ENCODE measurements at regions not wholly inside any gene's neighbourhood (a gene's known extent, or its start where the extent isn't known, plus 50 kb on each side); places are given as distances from the start of the nearest gene placed in this dataset.

DNA sequence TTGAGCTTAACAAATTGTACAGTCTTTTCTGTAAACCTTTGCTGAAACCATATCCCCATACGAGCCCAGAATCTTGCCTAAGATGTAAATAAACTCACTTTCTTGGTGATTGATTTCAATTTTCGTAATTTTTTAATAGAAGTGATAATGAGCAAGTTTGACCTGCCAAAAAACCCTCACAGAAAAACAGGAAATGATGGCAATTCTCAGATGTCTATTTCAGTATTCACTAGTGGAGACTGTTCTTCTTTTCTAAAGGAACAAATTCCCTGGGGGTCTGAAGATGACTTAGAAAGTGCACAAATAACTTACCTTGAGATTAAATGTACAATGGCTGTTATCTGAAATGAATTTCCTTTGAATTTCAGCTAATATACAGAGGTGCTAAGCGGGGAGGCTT is 116.5 kb upstream of the CMC1 start:
- Histone ChIP-seq H3K79me2 (no peaks in the 10 kb centered on the region), H3K27ac (no peak overlapping the region), H3K4me1 (ENCODE audit: insufficient read depth) (peaks cover 5% of the 10 kb centered on the region), H3K9me3 (ENCODE audit: low read depth) (no peaks in the 10 kb centered on the region), H4K20me1 (ENCODE audit: insufficient read depth, poor library complexity, severe bottlenecking) (no peaks in the 10 kb centered on the region), H2AFZ (peak overlapping the region; percentile 3), H3K4me3 (no peak overlapping the region), H3K36me3 (replicated peaks; ENCODE audit: insufficient read depth, low read depth) (no peaks in the 10 kb centered on the region), H3K4me2 (no peak overlapping the region), H3K9me2 (replicated peaks; ENCODE audit: insufficient read depth) (no peaks in the 10 kb centered on the region), H3K27me3 (no peaks in the 10 kb centered on the region)
- DNase-seq (ENCODE audit: low spot score), result no peak
- 79% methylated on average over 3 of the region's 3 CpGs for WGBS (ENCODE audit: low lambda C conversion rate, missing lambda C conversion rate)
- TF ChIP-seq, protein P1, sequence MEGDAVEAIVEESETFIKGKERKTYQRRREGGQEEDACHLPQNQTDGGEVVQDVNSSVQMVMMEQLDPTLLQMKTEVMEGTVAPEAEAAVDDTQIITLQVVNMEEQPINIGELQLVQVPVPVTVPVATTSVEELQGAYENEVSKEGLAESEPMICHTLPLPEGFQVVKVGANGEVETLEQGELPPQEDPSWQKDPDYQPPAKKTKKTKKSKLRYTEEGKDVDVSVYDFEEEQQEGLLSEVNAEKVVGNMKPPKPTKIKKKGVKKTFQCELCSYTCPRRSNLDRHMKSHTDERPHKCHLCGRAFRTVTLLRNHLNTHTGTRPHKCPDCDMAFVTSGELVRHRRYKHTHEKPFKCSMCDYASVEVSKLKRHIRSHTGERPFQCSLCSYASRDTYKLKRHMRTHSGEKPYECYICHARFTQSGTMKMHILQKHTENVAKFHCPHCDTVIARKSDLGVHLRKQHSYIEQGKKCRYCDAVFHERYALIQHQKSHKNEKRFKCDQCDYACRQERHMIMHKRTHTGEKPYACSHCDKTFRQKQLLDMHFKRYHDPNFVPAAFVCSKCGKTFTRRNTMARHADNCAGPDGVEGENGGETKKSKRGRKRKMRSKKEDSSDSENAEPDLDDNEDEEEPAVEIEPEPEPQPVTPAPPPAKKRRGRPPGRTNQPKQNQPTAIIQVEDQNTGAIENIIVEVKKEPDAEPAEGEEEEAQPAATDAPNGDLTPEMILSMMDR (IDR thresholded peaks at IDR 0.05; ENCODE audit: poor library complexity), result no peak
- TF ChIP-seq EZH2 (IDR thresholded peaks at IDR 0.05; ENCODE audit: borderline replicate concordance), result no peak
- TF ChIP-seq EZH2phosphoT487 (IDR thresholded peaks at IDR 0.05; ENCODE audit: low read depth, severe bottlenecking, unreplicated experiment), result no peak

GRCh38 chr3:28125342-28125741 is 116.1 kb upstream of the CMC1 start:
- Histone ChIP-seq H3K36me3 (replicated peaks; ENCODE audit: insufficient read depth, low read depth) (no peaks in the 10 kb centered on the region), H3K9me2 (replicated peaks; ENCODE audit: insufficient read depth) (no peaks in the 10 kb centered on the region), H3K79me2 (no peaks in the 10 kb centered on the region), H3K27ac (no peak overlapping the region), H3K9me3 (ENCODE audit: low read depth) (no peaks in the 10 kb centered on the region), H3K4me3 (no peak overlapping the region), H3K4me2 (no peak overlapping the region), H3K27me3 (no peaks in the 10 kb centered on the region), H2AFZ (peak overlapping the region; percentile 3), H3K4me1 (ENCODE audit: insufficient read depth) (peaks cover 5% of the 10 kb centered on the region), H4K20me1 (ENCODE audit: insufficient read depth, poor library complexity, severe bottlenecking) (no peaks in the 10 kb centered on the region)
- TF ChIP-seq EZH2 (IDR thresholded peaks at IDR 0.05; ENCODE audit: borderline replicate concordance) (no peak), EZH2phosphoT487 (IDR thresholded peaks at IDR 0.05; ENCODE audit: low read depth, severe bottlenecking, unreplicated experiment) (no peak)
- TF ChIP-seq, protein P1 (IDR thresholded peaks at IDR 0.05; ENCODE audit: poor library complexity), result no peak
- no peak for DNase-seq (ENCODE audit: low spot score)

DNA sequence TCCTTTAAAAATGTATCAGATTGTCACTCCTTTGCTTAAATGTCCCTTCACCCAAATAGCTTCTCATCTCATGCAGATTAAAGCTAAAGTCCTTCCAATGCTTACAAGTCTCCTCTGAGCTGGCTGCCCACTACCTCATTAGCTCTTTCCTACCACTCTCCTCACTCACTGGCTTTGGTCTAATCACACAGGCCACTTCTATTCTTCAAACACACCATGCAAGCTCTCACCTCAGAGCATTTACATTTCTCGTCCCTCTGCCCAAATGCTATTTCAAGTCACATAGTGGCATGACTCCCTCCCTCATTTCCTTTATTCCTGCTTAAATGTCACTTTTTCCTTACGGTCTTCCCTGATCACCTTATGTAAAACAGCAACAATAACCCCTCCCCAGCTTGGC is 110.6 kb upstream of the CMC1 start:
- Histone ChIP-seq H4K20me1 (ENCODE audit: insufficient read depth, poor library complexity, severe bottlenecking) (no peaks in the 10 kb centered on the region), H3K27ac (no peak overlapping the region), H3K36me3 (replicated peaks; ENCODE audit: insufficient read depth, low read depth) (no peaks in the 10 kb centered on the region), H3K9me3 (ENCODE audit: low read depth) (no peaks in the 10 kb centered on the region), H3K27me3 (no peaks in the 10 kb centered on the region), H3K4me3 (no peak overlapping the region), H3K9me2 (replicated peaks; ENCODE audit: insufficient read depth) (no peaks in the 10 kb centered on the region), H3K79me2 (no peaks in the 10 kb centered on the region), H2AFZ (no peak overlapping the region), H3K4me1 (ENCODE audit: insufficient read depth) (no peaks in the 10 kb centered on the region), H3K4me2 (no peak overlapping the region)
- 79% methylated on average over 2 of the region's 2 CpGs for WGBS (ENCODE audit: low lambda C conversion rate, missing lambda C conversion rate)
- TF ChIP-seq EZH2 (IDR thresholded peaks at IDR 0.05; ENCODE audit: borderline replicate concordance), result no peak
- TF ChIP-seq, protein P1 (IDR thresholded peaks at IDR 0.05; ENCODE audit: poor library complexity), result no peak
- no peak for TF ChIP-seq EZH2phosphoT487 (IDR thresholded peaks at IDR 0.05; ENCODE audit: low read depth, severe bottlenecking, unreplicated experiment)
- DNase-seq (ENCODE audit: low spot score), result no peak

GRCh38 chr3:28132941-28133340 is 108.5 kb upstream of the CMC1 start:
- Histone ChIP-seq H3K27me3 (no peaks in the 10 kb centered on the region), H3K27ac (no peak overlapping the region), H3K4me2 (no peak overlapping the region), H3K4me1 (ENCODE audit: insufficient read depth) (peaks cover 5% of the 10 kb centered on the region), H3K36me3 (replicated peaks; ENCODE audit: insufficient read depth, low read depth) (no peaks in the 10 kb centered on the region), H4K20me1 (ENCODE audit: insufficient read depth, poor library complexity, severe bottlenecking) (no peaks in the 10 kb centered on the region), H3K9me2 (replicated peaks; ENCODE audit: insufficient read depth) (no peaks in the 10 kb centered on the region), H3K79me2 (no peaks in the 10 kb centered on the region), H3K9me3 (ENCODE audit: low read depth) (no peaks in the 10 kb centered on the region), H2AFZ (no peak overlapping the region), H3K4me3 (no peak overlapping the region)
- 71% methylated on average over 5 of the region's 5 CpGs for WGBS (ENCODE audit: low lambda C conversion rate, missing lambda C conversion rate)
- TF ChIP-seq EZH2 (IDR thresholded peaks at IDR 0.05; ENCODE audit: borderline replicate concordance), result no peak
- DNase-seq (ENCODE audit: low spot score), result no peak

All from hepatocyte (in vitro differentiated cells).